ENCODE measurements at regions not wholly inside any gene's neighbourhood (a gene's known extent, or its start where the extent isn't known, plus 50 kb on each side); places are given as distances from the start of the nearest gene placed in this dataset.
"Not testable (repeated sequence)": the region's sequence is repeated elsewhere in the genome, so short reads cannot be mapped to it uniquely, and the experiment has no call there.

DNA sequence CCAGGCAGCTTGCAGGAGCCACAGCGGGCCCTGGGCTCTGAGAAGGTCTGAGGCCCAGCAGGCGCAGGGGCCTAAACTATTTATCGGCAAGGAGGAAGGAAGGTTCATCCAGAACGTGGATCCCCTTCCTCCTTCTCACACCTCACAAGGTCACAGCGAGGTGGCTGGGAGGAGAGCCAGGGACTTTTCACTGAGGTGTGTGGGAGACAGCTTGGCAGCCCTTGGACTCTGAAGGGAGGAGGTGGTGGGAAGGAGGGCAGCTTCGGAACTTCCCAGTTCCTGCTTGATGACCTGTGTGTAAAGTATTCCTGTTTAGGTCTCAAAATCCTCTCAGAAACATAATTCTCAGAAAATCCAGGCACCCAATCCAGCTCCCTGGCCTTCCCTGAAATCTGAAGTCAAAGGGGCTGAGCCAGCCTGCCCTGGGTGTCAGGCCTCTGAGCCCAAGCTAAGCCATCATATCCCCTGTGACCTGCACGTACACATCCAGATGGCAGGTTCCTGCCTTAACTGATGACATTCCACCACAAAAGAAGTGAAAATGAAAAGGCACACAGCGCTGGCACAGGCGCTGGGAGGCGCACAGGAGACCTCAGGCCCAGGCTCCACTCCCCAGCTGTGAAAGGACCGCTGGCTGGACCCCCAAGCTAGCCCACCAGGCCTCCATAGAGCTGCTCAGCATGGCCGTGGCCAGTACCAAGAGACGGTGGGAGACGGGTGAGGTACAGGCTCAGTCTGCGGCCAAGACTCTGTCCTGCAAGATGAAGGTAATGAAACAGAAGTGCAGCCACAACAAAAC, 269.4 kb upstream of the FRG2C start:
- not testable (repeated sequence) for DNase-seq

DNA sequence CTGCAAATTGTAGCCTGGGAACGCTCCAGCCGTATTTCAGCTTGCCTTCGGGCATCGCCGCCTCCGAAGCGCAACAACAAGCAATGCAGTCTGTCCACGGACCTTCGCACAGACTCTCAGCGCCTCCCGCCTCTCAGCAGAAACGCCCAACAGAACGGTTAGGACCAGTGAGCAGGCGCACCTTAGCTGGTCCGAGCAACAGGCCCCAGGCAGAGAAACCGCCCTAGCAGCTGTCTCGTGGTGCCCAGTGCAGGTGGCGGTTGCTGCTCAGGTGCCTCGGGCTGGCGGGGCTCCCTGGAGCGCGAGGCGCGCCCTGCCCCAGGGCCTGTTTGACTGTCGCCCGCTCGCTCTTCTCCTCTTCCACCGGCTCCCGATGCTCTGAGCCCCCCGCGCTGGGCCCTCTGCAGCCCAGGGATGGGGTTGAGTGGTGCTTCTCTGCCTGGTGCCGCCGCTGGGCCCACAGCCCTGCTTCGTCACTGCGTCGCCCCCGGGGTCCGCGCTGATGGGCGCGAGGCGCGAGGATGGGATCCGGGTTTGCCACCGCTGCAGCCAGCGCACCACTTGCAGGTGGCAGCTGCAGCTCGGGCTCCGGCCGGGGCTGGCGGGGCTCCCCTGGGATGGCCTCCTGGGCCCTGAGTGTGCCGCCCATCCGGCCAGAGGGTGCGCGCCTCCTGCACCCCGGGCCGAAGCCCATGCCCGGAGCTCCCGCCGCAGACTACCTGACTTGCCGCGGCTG, 268.4 kb upstream of the FRG2C start:
- no peak for DNase-seq

DNA sequence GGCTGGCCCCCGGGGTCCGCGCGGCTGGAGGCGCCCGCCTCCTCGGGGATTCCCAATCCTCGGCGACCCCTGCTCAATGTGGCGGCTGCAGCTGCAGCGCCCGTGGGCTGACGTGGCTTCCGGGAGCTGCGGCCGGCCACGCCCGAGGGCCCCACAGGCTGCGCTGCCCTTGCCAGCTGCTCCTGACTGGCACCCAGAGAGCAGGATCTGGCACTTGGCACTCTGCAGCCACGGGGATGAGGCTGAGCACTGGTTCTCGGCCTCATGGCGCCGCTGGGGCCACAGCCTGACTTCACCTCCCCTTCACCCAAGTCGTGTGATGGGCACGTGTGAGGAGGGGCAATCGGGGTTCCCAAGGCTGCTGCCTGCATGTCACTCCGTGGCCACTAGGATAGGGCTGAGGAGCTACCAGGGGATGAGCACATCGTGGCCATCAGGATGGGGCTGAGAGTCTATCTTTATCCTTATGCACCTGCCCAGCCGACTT, 267.8 kb upstream of the FRG2C start:
- no peak for DNase-seq

DNA sequence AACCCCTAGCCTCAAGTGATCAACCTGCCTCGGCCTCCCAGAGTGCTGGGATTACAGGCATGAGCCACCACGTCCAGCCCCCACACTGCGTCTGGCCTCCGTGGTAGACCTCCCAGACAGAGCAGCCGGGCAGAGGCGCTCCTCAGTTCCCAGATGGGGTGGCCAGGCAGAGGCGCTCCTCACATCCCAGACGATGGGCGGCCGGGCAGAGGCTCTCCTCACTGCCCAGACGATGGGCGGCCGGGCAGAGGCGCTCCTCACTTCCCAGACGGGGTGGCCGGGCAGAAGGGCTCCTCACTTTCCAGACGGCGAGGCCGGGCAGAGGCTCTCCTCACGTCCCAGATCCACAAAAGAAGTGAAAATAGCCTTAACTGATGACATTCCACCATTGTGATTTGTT, 266.6 kb upstream of the FRG2C start:
- DNase-seq = not testable (repeated sequence)

DNA sequence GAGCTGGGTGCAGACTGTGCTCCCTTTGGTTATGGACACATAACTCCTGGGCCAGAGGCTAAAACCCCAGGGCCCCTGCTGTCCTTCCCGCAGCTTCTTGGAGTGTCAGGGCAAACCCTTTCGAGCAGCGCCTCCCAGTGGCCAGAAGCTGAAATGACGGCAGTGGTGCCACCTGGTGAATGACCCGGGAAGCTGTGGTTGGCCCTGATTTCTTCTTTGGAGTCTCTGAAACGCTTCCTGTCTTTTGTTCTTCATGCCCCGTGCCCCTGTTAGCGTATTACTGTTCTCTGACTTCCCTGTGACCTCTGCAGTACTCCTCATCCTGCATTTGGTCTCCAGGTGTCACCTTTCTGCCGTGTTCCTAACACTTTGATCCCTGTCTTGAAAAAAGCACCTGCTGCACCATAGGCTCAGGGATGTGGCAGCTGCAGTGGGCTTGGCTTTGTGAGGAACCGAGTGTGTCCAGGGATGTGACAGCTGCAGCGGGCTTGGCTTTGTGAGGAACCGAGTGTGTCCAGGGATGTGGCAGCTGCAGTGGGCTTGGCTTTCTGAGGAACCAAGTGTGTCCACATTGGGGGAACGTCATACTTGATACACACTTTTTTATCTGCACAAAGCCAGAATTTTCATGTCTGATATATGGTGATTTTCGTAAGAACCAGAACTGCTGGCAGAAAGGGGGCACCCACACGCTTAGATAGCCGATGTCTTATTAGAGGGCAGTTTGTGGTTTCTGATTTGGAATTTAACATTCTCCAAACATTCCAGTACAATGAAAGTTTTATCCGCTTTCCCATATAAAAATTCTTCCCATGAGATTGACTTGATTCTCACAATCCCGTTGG, 241.8 kb upstream of the FRG2C start:
- DNase-seq = not testable (repeated sequence)

DNA sequence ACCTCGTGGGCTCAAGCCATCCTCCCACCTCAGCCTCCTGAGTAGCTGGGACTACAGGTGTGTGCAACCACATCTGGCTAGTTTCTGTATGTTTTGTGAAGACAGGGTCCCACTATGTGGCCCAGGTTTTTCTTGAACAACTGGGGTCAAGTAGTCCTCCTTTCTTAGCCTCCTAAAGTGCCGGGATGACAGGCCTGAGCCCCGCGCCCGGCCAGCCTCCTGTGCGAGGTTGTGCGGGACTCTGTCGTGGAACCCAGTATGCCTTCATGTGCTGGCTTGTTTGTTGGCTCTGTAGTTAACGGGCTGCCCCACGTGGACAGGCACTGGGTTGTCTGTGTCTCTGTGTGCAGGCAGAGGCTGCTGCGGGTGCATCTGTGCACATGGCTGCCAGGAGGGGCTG, 238.7 kb upstream of the FRG2C start:
- DNase-seq = not testable (repeated sequence)

DNA sequence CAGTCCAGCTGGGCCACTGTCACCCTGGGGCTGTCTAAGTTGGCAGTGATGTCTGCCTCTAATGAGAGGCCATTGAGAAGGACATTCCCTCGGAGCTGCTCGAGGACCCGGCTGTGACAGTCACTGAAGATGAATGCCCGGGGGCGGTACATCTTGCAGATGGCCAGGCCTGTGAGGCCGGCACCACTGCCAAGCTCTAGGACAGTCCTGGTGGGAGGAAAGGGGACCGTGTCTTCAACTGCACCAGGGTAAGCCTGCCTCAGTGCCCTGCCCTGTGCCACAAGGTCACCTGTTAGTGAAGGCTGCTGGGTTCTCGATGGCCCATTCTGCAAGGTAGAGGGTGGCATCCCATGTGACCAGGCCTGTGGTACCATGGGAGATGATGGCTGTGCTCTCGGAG, 236.6 kb upstream of the FRG2C start:
- not testable (repeated sequence) for DNase-seq

DNA sequence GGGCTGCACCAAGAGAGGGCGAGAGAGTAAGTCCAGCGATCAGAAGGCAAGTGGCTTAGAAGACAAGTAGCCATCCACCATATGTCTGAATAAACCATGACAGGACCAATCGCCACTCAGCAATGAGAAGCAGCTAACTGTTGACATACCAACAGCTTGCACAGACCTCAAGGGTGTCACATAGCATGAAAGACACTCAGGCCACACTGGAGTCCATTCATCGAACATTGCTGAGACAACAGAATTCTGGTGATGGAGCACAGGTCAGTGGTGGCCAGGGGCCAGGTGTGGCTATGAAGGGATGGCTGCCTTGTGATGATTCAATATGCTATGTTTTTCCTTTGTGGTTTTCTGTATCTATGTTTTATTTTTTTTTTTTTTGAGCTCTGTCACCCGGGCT, 236.2 kb upstream of the FRG2C start:
- DNase-seq = not testable (repeated sequence)

DNA sequence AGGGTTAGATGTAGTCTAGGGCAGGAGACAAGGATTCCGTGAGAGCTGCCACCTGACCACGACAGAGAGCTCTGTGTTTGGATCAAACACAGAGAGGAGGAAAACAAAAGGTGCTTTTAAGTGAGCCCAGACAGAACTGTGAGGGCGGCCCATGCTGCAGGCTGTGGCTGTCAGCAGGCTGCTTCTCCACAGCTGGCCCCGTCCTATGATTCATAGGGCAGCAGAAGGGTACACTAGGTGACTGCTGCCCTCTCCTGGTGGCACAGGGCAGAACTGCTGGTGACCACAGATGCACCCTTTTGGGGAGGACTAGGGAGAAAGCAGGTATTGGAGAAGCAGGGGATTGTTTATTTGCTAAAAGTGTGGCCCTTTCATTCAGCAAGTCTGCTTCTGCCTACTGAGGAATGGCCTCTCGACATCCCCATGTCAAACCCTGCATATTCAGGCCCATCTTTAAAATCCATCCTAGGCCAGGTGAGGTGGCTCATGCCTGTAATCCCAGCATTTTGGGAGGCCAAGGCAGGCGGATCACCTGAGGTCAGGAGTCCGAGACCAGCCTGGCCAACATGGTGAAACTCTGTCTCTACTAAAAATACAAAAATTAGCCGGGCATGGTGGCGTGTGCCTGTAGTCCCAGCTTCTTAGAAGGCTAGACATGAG, 234.4 kb upstream of the FRG2C start:
- DNase-seq = peak; percentile 64

DNA sequence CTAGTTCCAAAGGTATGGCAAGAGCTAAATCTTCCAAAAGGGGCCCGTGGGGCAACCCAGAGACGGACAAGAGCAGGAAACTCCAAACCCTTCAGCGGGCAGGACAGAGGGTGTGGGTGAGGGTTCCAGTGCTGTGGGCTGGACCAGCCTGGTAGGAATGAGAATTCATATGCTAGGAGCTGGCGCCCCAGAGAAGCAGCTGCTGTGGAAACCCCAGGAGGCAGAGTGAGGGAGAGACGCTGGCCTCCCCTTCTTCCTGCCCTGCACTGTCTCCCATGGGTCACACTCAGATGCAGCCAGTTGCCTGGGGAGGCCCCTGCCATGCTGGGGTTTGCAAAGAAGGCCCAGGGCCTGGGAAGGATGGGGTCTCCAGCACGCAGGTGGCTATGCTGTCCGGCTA, 233.7 kb upstream of the FRG2C start:
- DNase-seq = not testable (repeated sequence)

DNA sequence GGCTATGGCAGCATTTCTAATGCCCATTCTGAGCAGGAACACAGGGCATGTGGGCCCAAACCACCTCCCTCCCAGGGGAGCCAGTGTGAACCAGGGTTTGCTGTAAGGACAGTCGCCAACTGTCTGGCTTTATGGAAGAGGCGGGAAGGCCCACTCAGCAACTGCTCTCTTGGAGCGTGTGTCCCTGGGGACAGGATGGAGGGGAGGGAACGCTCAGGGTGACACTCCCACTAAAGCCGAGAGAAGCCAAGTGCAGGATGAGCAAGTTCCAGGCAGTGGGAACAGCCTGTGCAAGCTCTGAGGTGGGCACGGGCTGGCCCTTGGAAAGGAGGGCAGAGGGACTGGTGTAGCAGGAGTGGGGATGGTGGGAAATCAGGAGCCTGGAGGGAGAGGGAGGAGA, 233.0 kb upstream of the FRG2C start:
- DNase-seq = not testable (repeated sequence)

DNA sequence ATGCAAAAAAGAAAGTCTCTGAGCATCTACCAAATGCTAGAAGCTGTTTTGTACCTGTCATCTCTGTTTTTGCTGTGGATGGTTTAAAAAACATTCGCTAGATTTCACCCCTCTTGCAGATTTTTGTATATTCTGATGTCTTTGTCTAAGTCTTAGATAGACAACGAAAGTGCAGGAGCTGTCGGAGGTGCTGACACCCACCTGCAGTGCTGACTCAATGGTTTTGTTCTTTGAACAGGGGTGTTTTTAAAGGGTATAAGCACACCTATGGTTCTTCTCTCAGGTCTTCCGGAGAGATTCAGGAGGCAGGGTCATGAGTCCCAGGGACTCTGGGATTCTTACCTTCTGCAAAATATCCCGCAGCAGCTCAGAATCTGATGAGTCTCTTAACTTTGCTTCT, 231.7 kb upstream of the FRG2C start:
- not testable (repeated sequence) for DNase-seq

DNA sequence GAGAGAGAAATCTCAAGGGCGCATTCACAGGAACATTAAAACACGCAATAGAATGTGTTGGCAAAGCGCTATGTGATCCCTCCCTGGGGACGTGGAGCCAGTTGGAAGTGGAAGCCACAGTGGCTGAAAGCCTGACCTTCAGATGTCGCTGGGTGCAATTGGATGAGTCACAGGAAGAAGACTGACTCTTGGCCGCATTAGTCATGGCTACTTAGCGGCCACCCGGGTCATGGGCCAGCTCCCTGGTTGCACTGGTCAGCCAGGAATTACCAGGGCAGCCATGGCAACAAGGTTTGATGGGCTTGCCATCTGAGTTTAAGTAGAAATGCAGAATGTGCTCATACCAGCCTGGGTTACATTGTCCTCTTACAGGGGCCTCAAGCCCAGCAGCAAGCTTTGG, 231.2 kb upstream of the FRG2C start:
- not testable (repeated sequence) for DNase-seq

DNA sequence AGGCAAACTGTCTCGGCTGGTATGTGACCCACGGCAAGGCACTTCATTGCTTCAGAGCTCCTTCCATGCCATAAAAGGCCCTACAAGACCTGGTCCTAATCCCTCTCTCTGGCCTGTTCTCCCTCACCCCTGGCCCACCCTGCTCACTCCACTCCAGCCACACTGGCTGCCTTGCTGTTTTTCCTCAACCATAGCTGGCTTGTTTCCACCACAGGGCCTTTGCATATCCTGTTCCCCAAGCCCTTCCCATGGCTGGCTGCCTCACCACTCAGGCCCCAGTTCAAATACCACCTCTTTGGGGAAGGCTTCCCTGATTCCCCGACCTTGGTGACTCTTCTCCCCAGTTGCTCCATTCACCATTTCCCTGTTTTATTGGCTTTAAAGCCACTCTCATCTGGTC, 230.8 kb upstream of the FRG2C start:
- not testable (repeated sequence) for DNase-seq

DNA sequence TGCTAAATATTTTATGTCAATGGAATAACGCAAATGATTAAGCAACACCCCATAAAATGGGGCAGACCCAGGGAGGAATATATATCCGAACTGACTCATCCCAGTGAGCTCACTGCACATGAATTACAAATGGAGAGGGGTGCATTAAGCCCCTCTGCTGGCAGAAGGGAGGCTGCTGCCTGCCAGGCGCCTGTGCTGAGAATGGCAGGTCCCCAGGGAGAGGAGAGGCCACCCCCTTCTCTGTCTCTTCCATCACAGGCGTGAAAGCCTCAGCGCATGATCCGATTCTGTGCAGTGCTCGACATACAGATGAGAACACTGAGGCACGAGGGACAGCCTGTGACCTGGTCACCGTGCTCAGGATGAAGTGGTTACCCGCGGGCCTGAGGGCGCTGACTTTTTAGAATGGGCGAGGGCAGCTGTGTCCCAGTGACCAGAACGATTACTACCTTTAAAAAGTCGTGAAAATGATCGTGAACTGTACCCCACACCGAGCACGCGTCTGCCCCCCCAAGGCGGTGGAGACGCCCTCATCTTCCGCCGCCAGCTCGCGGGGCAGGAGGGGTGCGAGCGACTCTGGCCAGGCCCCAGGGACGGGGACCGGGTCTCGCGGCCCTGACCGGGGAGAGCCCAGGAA, 229.7 kb upstream of the FRG2C start:
- DNase-seq = peak; percentile 10

DNA sequence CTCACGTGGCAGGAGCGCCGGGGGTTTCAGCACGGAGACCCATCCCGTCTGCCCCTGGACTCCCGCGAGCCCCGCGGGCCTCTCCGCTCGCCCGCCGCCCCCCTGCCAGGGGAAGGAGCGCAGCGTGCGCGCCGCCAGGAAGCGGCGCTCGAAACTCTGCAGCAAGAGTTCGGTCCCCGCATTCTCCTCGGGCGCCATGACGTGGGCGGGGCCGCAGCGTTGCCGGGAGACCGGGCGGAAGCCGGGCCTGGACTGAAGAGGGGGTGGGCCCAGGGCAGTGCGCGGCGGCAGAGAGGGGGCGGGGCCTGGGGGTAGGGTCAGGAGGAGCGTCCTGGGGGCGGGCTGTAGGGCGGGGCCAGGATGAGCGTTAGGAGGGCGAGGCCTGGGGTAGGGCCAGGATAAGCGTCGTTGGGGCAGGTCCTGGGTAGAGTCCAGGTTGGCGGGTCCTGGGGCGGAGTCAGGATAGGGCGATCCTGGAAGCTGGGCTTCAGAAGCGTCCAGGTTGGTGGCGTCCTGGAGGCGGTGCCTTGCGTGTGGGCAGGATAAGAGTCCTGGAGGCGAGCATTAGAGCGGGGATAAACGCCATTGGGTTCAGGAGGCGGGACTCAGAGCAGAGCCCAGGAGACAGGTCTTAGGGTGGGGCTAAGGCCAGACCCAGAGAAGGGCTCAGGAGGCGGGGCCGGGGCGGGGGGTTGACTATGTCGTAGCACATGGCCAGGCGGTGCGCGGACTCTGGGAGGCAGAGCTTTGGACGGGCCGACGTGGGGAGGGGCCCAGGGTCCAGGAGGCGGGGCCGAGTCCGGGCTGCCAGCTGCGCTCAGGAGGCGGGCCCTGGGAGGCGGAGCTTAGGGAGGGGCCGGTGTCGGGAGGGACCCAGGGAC, 229.0 kb upstream of the FRG2C start:
- DNase-seq = peak; percentile 98

DNA sequence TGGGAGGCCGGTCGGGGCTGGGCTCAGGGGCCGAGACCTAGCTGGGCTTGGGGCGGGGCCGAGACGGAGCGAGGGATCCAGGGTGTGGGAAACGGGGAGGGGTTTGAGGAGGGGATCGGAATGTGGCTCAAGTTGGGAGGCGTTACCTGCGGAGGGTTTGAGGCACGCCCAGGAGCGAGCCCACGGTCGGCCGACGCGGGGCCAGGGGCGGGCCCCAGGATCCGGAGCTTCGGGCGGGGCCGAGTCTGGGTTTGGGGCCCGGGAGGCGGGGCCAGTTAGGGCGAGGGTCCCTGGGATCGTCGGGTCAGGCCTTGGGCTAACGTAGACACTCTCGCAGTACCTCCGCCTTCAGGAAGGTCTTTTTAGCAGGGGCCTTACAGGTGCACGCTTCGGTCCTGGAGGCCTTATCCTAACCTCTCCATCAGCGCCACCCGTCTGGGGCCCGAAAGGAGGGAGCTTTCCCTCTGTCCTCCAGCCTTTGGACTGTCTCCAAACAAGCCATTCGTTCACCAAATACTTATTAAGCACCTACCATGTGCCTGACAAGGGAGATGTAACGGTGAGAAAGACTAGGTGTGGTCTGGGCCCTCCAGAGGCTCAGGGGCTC, 228.2 kb upstream of the FRG2C start:
- peak; percentile 19 for DNase-seq

DNA sequence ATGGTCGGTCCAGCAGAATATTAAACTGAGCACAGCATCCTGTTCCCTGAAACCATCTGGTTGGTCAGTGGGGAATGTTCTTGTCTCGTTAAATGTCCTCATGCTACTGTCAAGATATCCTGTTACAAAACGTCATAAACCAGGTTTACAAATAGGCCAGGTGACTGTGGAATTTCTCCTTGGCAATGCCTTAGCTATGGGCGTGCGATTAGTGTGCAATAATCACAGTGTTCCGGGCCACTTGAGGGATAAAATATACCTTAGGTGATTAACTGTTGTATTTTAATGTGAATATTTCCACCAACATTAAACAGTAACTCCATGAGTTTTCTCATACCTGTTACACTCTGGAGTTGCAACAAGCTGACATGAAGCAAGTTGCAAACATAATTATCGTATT, 223.1 kb upstream of the FRG2C start:
- not testable (repeated sequence) for DNase-seq

DNA sequence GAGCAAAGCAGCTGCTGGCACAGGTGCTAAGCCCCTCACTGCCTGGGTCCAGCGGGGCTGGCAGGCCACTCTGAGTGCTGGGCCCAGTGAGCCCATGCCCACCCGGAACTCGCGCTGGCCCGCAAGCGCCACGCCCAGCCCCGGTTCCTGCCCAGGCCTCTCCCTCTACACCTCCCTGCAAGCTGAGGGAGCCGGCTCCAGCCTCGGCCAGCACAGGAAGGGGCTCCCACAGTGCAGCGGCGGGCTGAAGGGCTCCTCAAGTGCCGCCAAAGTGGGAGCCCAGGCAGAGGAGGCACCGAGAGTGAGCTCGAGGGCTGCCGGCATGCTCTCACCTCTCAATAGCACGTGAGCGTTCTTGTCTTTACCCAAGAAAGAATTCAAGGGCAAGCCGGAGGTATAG, 219.5 kb upstream of the FRG2C start:
- not testable (repeated sequence) for DNase-seq

DNA sequence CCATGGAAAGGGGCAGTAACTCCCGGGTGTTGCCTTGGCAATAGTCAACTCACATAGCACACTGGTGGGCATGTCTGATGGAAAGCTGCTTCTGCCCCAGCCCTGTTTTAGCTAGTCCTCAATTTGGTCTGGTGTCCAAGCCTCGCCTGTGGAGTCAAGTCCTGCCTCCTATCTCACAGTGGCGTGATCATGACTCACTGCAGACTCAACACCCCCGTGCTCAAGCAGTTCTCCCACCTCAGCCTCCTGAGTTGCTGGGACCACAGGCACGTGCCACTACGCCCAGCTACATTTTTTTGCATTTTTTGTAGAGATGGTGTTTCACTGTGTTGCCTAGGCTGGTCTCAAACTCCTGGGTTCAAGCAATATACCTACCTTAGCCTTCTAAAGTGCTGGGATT, 218.9 kb upstream of the FRG2C start:
- DNase-seq = not testable (repeated sequence)
